ENCODE measurements at regions not wholly inside any gene's neighbourhood (a gene's known extent, or its start where the extent isn't known, plus 50 kb on each side); places are given as distances from the start of the nearest gene placed in this dataset.

- no peak for DNase-seq
- WGBS, 2 experiments (ENCODE audit: insufficient coverage in 1 of 2, insufficient read length in 1 of 2) = 85 to 93% methylated on average over 13 to 14 of the region's 14 CpGs
- Mint-ChIP-seq H3K36me3 (ENCODE audit: low read depth) (no peaks in the 10 kb centered on the region), H3K4me1 (no peaks in the 10 kb centered on the region), H3K27ac (no peak overlapping the region), H3K9me3 (peaks cover 15% of the 10 kb centered on the region), H3K4me3 (no peak overlapping the region), H3K27me3 (ENCODE audit: insufficient read depth) (peaks cover 3% of the 10 kb centered on the region)
- no peak overlapping the region for H3K27ac ChIP-seq (ENCODE audit: low read depth, low read length)
- H3K4me1 ChIP-seq (ENCODE audit: control insufficient read depth, insufficient read depth, low read length) = no peaks in the 10 kb centered on the region
- no peak overlapping the region for H3K9ac ChIP-seq (ENCODE audit: extremely low read depth, low read length, poor library complexity, severe bottlenecking)
- TF ChIP-seq CTCF (conservative IDR thresholded peaks at IDR 0.05) = no peak
- no peak overlapping the region for H3K4me3 ChIP-seq (ENCODE audit: low read length)
- H3K9me3 ChIP-seq (ENCODE audit: control insufficient read depth, low read length) = peaks cover 7% of the 10 kb centered on the region
- H3K27me3 ChIP-seq (ENCODE audit: control insufficient read depth, insufficient read depth, low read length, poor library complexity, severe bottlenecking) = no peaks in the 10 kb centered on the region
- H3K36me3 ChIP-seq (ENCODE audit: control insufficient read depth, insufficient read depth, low read length) = no peaks in the 10 kb centered on the region
Observed at GRCh38 chr16:86214326-86215232, 295.7 kb upstream of the FOXF1 start.

- H3K36me3 ChIP-seq (ENCODE audit: control insufficient read depth, insufficient read depth, low read length) = no peaks in the 10 kb centered on the region
- DNase-seq = no peak
- no peak overlapping the region for H3K27ac ChIP-seq (ENCODE audit: low read depth, low read length)
- no peaks in the 10 kb centered on the region for H3K36me3 Mint-ChIP-seq (ENCODE audit: low read depth)
- peaks cover 7% of the 10 kb centered on the region for H3K27me3 Mint-ChIP-seq (ENCODE audit: insufficient read depth)
- no peak overlapping the region for H3K27ac Mint-ChIP-seq
- H3K9me3 Mint-ChIP-seq = peaks cover 8% of the 10 kb centered on the region
- H3K27me3 ChIP-seq (ENCODE audit: control insufficient read depth, insufficient read depth, low read length, poor library complexity, severe bottlenecking) = no peaks in the 10 kb centered on the region
- no peaks in the 10 kb centered on the region for H3K4me1 Mint-ChIP-seq
- TF ChIP-seq CTCF (conservative IDR thresholded peaks at IDR 0.05) = no peak
- H3K4me1 ChIP-seq (ENCODE audit: control insufficient read depth, insufficient read depth, low read length) = no peaks in the 10 kb centered on the region
- H3K9ac ChIP-seq (ENCODE audit: extremely low read depth, low read length, poor library complexity, severe bottlenecking) = no peak overlapping the region
- H3K4me3 Mint-ChIP-seq = no peak overlapping the region
- H3K4me3 ChIP-seq (ENCODE audit: low read length) = no peak overlapping the region
- H3K9me3 ChIP-seq (ENCODE audit: control insufficient read depth, low read length) = peaks cover 2% of the 10 kb centered on the region
- WGBS, 2 experiments (ENCODE audit: insufficient coverage in 1 of 2, insufficient read length in 1 of 2) = 88% methylated on average over 11 to 13 of the region's 13 CpGs
Observed at GRCh38 chr16:86215233-86215978, 294.9 kb upstream of the FOXF1 start.

- 93 to 98% methylated on average over 7 to 9 of the region's 9 CpGs for WGBS, 2 experiments (ENCODE audit: insufficient coverage in 1 of 2, insufficient read length in 1 of 2)
- peaks cover 6% of the 10 kb centered on the region for H3K27me3 ChIP-seq (ENCODE audit: control insufficient read depth, insufficient read depth, low read length, poor library complexity, severe bottlenecking)
- Mint-ChIP-seq H3K36me3 (ENCODE audit: low read depth) (no peaks in the 10 kb centered on the region), H3K9me3 (peaks cover 2% of the 10 kb centered on the region), H3K27ac (no peak overlapping the region), H3K27me3 (ENCODE audit: insufficient read depth) (peaks cover 11% of the 10 kb centered on the region), H3K4me3 (no peak overlapping the region), H3K4me1 (no peaks in the 10 kb centered on the region)
- no peaks in the 10 kb centered on the region for H3K36me3 ChIP-seq (ENCODE audit: control insufficient read depth, insufficient read depth, low read length)
- no peaks in the 10 kb centered on the region for H3K9me3 ChIP-seq (ENCODE audit: control insufficient read depth, low read length)
- TF ChIP-seq CTCF (conservative IDR thresholded peaks at IDR 0.05) = no peak
- DNase-seq = no peak
- H3K27ac ChIP-seq (ENCODE audit: low read depth, low read length) = no peak overlapping the region
- no peaks in the 10 kb centered on the region for H3K4me1 ChIP-seq (ENCODE audit: control insufficient read depth, insufficient read depth, low read length)
- no peak overlapping the region for H3K4me3 ChIP-seq (ENCODE audit: low read length)
- no peak overlapping the region for H3K9ac ChIP-seq (ENCODE audit: extremely low read depth, low read length, poor library complexity, severe bottlenecking)
Observed at GRCh38 chr16:86215979-86216585, 294.2 kb upstream of the FOXF1 start.

Measured in endodermal cell (in vitro differentiated cells).